HEK293 (cell line): ENCODE measurements at regions not wholly inside any gene's neighbourhood (a gene's known extent, or its start where the extent isn't known, plus 50 kb on each side); places are given as distances from the start of the nearest gene placed in this dataset.

ENCODE experiments used
- ZNF302 ChIP-seq: fragments of 450-650 bp; formaldehyde crosslinking; IDR thresholded peaks from 2 replicates; pipeline ENCODE4 v1.5.1; 2016; ENCODE audit warnings: missing biosample characterization, missing genetic modification characterization, low read depth
- TF ChIP-seq, protein P1 (sequence below): fragments of 450-650 bp; formaldehyde crosslinking; IDR thresholded peaks from 2 replicates; pipeline ENCODE4 v1.5.1; 2016; ENCODE audit warnings: missing biosample characterization, missing genetic modification characterization

- TF ChIP-seq, protein P1, sequence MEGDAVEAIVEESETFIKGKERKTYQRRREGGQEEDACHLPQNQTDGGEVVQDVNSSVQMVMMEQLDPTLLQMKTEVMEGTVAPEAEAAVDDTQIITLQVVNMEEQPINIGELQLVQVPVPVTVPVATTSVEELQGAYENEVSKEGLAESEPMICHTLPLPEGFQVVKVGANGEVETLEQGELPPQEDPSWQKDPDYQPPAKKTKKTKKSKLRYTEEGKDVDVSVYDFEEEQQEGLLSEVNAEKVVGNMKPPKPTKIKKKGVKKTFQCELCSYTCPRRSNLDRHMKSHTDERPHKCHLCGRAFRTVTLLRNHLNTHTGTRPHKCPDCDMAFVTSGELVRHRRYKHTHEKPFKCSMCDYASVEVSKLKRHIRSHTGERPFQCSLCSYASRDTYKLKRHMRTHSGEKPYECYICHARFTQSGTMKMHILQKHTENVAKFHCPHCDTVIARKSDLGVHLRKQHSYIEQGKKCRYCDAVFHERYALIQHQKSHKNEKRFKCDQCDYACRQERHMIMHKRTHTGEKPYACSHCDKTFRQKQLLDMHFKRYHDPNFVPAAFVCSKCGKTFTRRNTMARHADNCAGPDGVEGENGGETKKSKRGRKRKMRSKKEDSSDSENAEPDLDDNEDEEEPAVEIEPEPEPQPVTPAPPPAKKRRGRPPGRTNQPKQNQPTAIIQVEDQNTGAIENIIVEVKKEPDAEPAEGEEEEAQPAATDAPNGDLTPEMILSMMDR (tag by site-specific recombination), result peak; percentile 69
- no peak for TF ChIP-seq ZNF302 (tag by site-specific recombination)
These were observed 113.1 kb upstream of the HAAO start for GRCh38 chr2:42905341-42906110.
